A673 (cell line): ENCODE measurements at regions not wholly inside any gene's neighbourhood (a gene's known extent, or its start where the extent isn't known, plus 50 kb on each side); places are given as distances from the start of the nearest gene placed in this dataset.

Experiments
- BruUV-seq: library from RNA; stranded (reverse); fragments of 400-500 nt; replicated peaks from 2 replicates; lab custom pipeline; 2021; lab: Mats Ljungman, UMichigan
- CTCF ChIA-PET: fragments of 300-600 bp; sonication (Branson Sonifier 250); formaldehyde crosslinking; loops from one replicate; lab custom pipeline; 2022; ENCODE audit warnings: antibody characterized with exemption; lab: Charles Lee
- POLR2A ChIA-PET: fragments of 300-600 bp; sonication (Branson Sonifier 250); formaldehyde crosslinking; loops from one replicate; lab custom pipeline; 2022; ENCODE audit warnings: antibody characterized with exemption; ENCODE audit not compliant: low non-redundant PET; lab: Charles Lee
- DNase-seq: peaks from one replicate; pipeline ENCODE4 v3.0.0-alpha.2; 2015; ENCODE audit warnings: low spot score
- H3K27ac ChIP-seq: fragments of 200-600 bp; sonication (generic); 2 replicates; pipeline ENCODE4 v1.5.1; 2016; ENCODE audit warnings: mixed run types, low read depth, mild to moderate bottlenecking, mixed read lengths, antibody characterized with exemption, low read length; ENCODE audit not compliant: poor library complexity, severe bottlenecking
- H3K27me3 ChIP-seq: fragments of 200-600 bp; sonication (generic); replicated peaks from 2 replicates; pipeline ENCODE4 v1.6.1; 2017; ENCODE audit warnings: mixed run types, low read depth, mild to moderate bottlenecking, mixed read lengths, antibody characterized with exemption, low read length; ENCODE audit not compliant: insufficient read depth, poor library complexity
- H3K36me3 ChIP-seq: fragments of 200-600 bp; sonication (generic); 2 replicates; pipeline ENCODE4 v1.6.1; 2016; ENCODE audit warnings: mixed run types, mild to moderate bottlenecking, mixed read lengths, antibody characterized with exemption, low read length; ENCODE audit not compliant: insufficient read depth, poor library complexity, severe bottlenecking
- H3K4me1 ChIP-seq: fragments of 200-600 bp; sonication (generic); 2 replicates; pipeline ENCODE4 v1.6.1; 2017; ENCODE audit warnings: mixed run types, mild to moderate bottlenecking, mixed read lengths, antibody characterized with exemption, low read length; ENCODE audit not compliant: insufficient read depth, poor library complexity, severe bottlenecking
- H3K4me3 ChIP-seq: fragments of 200-600 bp; sonication (generic); 2 replicates; pipeline ENCODE4 v1.5.1; 2016; ENCODE audit warnings: low read depth, mixed run types, mild to moderate bottlenecking, mixed read lengths, low read length; ENCODE audit not compliant: poor library complexity, severe bottlenecking
- H3K9me3 ChIP-seq: fragments of 200-600 bp; sonication (generic); 2 replicates; pipeline ENCODE4 v1.6.1; 2016; ENCODE audit warnings: mixed run types, low read depth, mild to moderate bottlenecking, mixed read lengths, antibody characterized with exemption, low read length; ENCODE audit not compliant: poor library complexity, severe bottlenecking
- CTCF ChIP-seq: fragments of 300-800, 200-600 bp; sonication (generic); conservative IDR thresholded peaks from 2 replicates; pipeline ENCODE4 v1.5.1; 2017; ENCODE audit warnings: low read depth, mild to moderate bottlenecking, antibody characterized with exemption, low read length, moderate library complexity, mixed read lengths
- EZH2 ChIP-seq: fragments of 200-600 bp; sonication (generic); IDR thresholded peaks from 2 replicates; pipeline ENCODE4 v1.6.1; 2017; ENCODE audit warnings: borderline replicate concordance, low read depth, mild to moderate bottlenecking, mixed read lengths, antibody characterized with exemption, low read length; ENCODE audit not compliant: poor library complexity, severe bottlenecking
- intact Hi-C: fragments of 100-400 bp; cut with micrococcal nuclease; formaldehyde crosslinking; loops from one replicate; pipeline ENCODE4 v1.10.0; 2022; ENCODE audit not compliant: unreplicated experiment

DNA sequence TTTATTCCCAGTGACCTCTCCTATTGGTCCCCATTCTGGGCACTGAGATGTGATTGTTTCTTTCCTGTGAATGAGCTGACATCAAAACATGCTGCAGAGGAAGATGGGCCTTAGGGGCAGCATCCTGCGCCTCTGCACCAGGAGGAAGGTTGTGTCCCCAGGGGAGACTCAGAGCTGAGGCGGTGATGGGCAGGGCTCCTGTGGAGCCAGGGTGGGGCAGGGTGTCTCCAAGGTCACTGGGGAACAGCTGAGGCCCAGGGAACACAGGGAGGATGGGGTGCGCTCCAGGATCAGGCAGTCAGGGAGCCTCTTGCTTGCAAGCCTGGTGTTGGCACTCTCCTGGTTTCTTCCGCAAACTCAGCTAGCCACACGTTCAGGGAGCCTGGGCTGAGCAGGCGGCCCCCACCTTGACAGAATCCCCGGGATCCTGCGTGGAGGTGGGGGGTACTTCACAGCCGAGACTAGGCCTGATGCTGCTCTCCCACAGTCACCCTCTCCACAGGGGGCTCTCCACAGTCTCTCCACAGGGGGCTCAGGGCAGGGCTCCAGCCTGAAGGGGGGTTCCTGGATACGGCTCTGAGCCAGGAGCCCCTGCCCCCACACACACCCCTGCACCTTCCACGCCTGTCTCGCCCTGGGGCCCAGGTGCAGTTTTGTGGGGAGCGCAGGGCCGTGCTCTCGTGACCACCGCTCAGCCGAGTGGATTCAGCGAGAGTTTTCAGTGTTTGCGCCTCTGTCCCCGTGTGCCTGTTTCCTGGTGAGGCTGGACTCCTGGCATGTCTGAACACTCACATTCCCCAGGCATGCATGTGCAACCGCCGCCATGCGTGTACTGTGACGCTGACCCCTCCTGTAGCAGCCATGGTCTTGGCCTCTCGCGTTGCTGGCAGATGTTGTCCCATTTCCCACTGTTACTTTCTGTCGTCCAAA lies 264.7 kb downstream of the SEC23A start:
- POLR2A ChIA-PET = no interaction called here
- no peak for DNase-seq
- Histone ChIP-seq H3K4me1 (no peaks in the 10 kb centered on the region), H3K9me3 (no peaks in the 10 kb centered on the region), H3K27ac (no peak overlapping the region), H3K4me3 (no peak overlapping the region), H3K36me3 (no peaks in the 10 kb centered on the region), H3K27me3 (no peaks in the 10 kb centered on the region)
- CTCF ChIA-PET = no interaction called here
- BruUV-seq = no TSS peak
- TF ChIP-seq EZH2 (no peak), CTCF (no peak)
- intact Hi-C loops = no loop called here

DNA sequence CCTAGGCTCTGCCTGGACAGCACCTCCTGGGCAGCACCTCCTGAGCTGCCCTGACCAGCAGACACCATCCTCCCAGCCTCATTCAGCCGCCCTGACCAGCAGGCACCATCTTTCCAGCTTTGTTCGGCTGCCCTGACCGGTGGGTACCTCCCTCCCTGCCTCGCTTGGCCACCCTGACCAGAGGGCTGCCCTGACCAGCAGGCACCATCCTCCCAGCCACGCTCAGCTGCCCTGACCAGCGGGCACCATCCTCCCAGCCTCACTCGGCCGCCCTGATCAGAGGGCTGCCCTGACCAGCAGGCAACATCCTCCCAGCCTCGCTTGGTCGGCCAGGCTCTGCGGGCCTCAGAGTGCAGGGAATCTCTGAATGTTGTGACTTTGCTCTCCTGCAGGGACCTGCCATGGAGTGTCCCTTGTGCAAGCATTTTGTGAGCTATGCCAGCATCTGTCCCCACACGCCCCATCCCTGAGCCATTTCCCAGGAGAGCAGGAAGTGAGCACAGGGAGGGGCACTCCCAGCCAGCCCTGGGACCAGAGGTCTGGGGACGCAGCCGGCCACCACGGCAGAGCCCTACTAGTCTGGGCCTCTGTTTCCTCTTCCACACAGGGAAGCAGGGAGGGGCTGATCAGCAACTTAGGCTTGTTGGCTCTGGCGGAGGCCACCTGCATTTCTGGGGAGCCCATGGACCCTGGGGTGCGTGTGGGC lies 265.5 kb downstream of the SEC23A start:
- CTCF ChIA-PET = no interaction called here
- TF ChIP-seq CTCF = no peak
- no peak for TF ChIP-seq EZH2
- no peaks in the 10 kb centered on the region for H3K9me3 ChIP-seq
- no peaks in the 10 kb centered on the region for H3K27me3 ChIP-seq
- no peak overlapping the region for H3K4me3 ChIP-seq
- no peaks in the 10 kb centered on the region for H3K4me1 ChIP-seq
- BruUV-seq = no TSS peak
- no peak for DNase-seq
- POLR2A ChIA-PET = no interaction called here
- no peak overlapping the region for H3K27ac ChIP-seq
- intact Hi-C loops = no loop called here
- H3K36me3 ChIP-seq = no peaks in the 10 kb centered on the region

GRCh38 chr14:38836539-38836938 lies 266.5 kb downstream of the SEC23A start:
- CTCF ChIA-PET = no interaction called here
- intact Hi-C loops = no loop called here

More at GRCh38 chr14:38836539-38836938, 266.5 kb downstream of the SEC23A start:
- Histone ChIP-seq H3K9me3 (no peaks in the 10 kb centered on the region), H3K4me3 (no peak overlapping the region), H3K27me3 (no peaks in the 10 kb centered on the region), H3K27ac (no peak overlapping the region), H3K36me3 (no peaks in the 10 kb centered on the region), H3K4me1 (no peaks in the 10 kb centered on the region)
- DNase-seq = no peak
- POLR2A ChIA-PET = no interaction called here
- BruUV-seq = no TSS peak
- no peak for TF ChIP-seq CTCF
- TF ChIP-seq EZH2 = no peak
